Heart left ventricle (tissue), 16 donors: ENCODE measurements at regions not wholly inside any gene's neighbourhood (a gene's known extent, or its start where the extent isn't known, plus 50 kb on each side); places are given as distances from the start of the nearest gene placed in this dataset.

Experiments used
- ATAC-seq, 4 donors: fragments of 200-7000 bp; cut with Tn5 transposase; one replicate each; pipeline ENCODE4 v1.9.1; 2020 to 2022; ENCODE audit warnings: moderate library complexity in 4 of 4, mild to moderate bottlenecking in 3 of 4, moderate number of reproducible peaks in 1 of 4
- DNase-seq, 5 donors: peaks; one replicate each; pipeline ENCODE4 v3.0.0-alpha.2; 2020
- H3K27ac ChIP-seq, 12 donors: fragments of 200-600 bp; sonication (generic) in 4 of 12; one replicate each; pipeline versions ENCODE4 v1.5.0 to v1.8.0; 2016 to 2022; ENCODE audit warnings: mild to moderate bottlenecking in 2 of 12
- H3K27me3 ChIP-seq, 9 donors: fragments of 200-600 bp; sonication (generic) in 2 of 9; one replicate each; pipeline versions ENCODE4 v1.5.1 to v1.8.0; 2016 to 2022; ENCODE audit warnings: mild to moderate bottlenecking in 3 of 9
- H3K36me3 ChIP-seq, 9 donors: fragments of 200-600 bp; sonication (generic) in 2 of 9; one replicate each; pipeline versions ENCODE4 v1.5.0 to v1.8.0; 2018 to 2022; ENCODE audit warnings: mild to moderate bottlenecking in 2 of 9
- H3K4me1 ChIP-seq, 12 donors: fragments of 200-600 bp; sonication (generic) in 4 of 12; one replicate each; pipeline versions ENCODE4 v1.5.0 to v1.8.0; 2016 to 2022; ENCODE audit warnings: mild to moderate bottlenecking in 3 of 12
- H3K4me3 ChIP-seq, 12 donors: fragments of 200-600 bp; sonication (generic) in 4 of 12; one replicate each; pipeline versions ENCODE4 v1.5.0 to v1.8.0; 2017 to 2022; ENCODE audit warnings: mild to moderate bottlenecking in 9 of 12, moderate library complexity in 4 of 12
- H3K9me3 ChIP-seq, 12 donors: fragments of 200-600 bp; sonication (generic) in 4 of 12; one replicate each; pipeline versions ENCODE4 v1.5.0 to v1.8.0; 2016 to 2022; ENCODE audit warnings: mild to moderate bottlenecking in 1 of 12
- CTCF ChIP-seq, 12 donors: fragments of 200-600 bp; sonication (generic) in 4 of 12; IDR thresholded peaks; one replicate each; pipeline versions ENCODE4 v1.5.0 to v1.8.0; 2018 to 2022; ENCODE audit warnings: antibody characterized with exemption in 12 of 12, mild to moderate bottlenecking in 5 of 12
- POLR2A ChIP-seq, 2 donors: fragments of 450-650 bp; IDR thresholded peaks; one replicate each; pipeline ENCODE4 v1.6.1; 2017; ENCODE audit warnings: antibody characterized with exemption in 2 of 2, mild to moderate bottlenecking in 2 of 2, moderate library complexity in 2 of 2
- WGBS, 4 donors: extraction: QIAGEN DNeasy Blood & Tissue Kit in 2 of 4; methylation state at CpG; one replicate each; pipeline versions ENCODE4 v1.1.5 to v1.1.7; 2013 to 2018; 5-methylcytosine and 5-hydroxymethylcytosine counted together
- intact Hi-C, 10 donors: fragments of 100-400 bp; cut with DNase I; formaldehyde crosslinking; loops; one replicate each; pipeline versions ENCODE4 v1.11.1 to v1.14.2; 2022
- donor health status: ischemic (EF 13 %, LVEDD 7.1; RV severe dilation, severe dysfunction).
- donor health status: healthy with polysubstance abuse.
- donor health status: DM: no; HTN: yes; CAD: no.
- donor health status: DM: no; HTN: no; CAD: no.
- donor health status: ischemic (EF 25% LVEDD 6.9; RV normal size, moderate dysfunction).
- donor health status: ischemic (EF 25% LVEDD 5.7; RV mildly dilated, moderate dysfunction).
- donor health status: healthy.
- donor health status: DM: yes; HTN: yes; CAD: no.
- donor health status: ischemic (EF 35%, LVEDD 5.7; RV mildly dilated, moderate dysfunction).
- donor health status: nonischemic (EF 11% LVEDD 7.7; RV severe dilation, severe dysfunction).
- donor health status: DM: yes; HTN: yes; CAD: no.
- donor health status: PGD.
- donor health status: ischemic (EF 29% LVEDD 5.4; RV normal size, mild dysfunction).
- donor health status: nonischemic (EF 23%, LVEDD 6.1; RV moderate dilation, normal function).

GRCh38 chr5:87190041-87190440, 77.6 kb upstream of the RASA1 start:
- ATAC-seq (no peak), DNase-seq (no peak)
- Histone ChIP-seq H3K4me1 (peaks cover 0 to 6% (median 0%) of the 10 kb centered on the region in 12 donors), H3K9me3 (no peaks in the 10 kb centered on the region), H3K36me3 (no peaks in the 10 kb centered on the region), H3K4me3 (no peak overlapping the region), H3K27ac (no peak overlapping the region), H3K27me3 (no peaks in the 10 kb centered on the region)
- TF ChIP-seq CTCF (IDR thresholded peaks at IDR 0.05) (no peak), POLR2A (IDR thresholded peaks at IDR 0.05) (no peak)
- intact Hi-C loops, result no loop called here

GRCh38 chr5:87190687-87191086, 77.0 kb upstream of the RASA1 start:
- no peak for TF ChIP-seq POLR2A (IDR thresholded peaks at IDR 0.05)
- no peak for TF ChIP-seq CTCF (IDR thresholded peaks at IDR 0.05)
- H3K27me3 ChIP-seq, result no peaks in the 10 kb centered on the region
- DNase-seq (no peak), ATAC-seq (no peak)
- no peaks in the 10 kb centered on the region for H3K9me3 ChIP-seq
- H3K27ac ChIP-seq, result no peak overlapping the region
- H3K4me3 ChIP-seq, result no peak overlapping the region
- H3K36me3 ChIP-seq, result no peaks in the 10 kb centered on the region
- peaks cover 0 to 12% (median 0%) of the 10 kb centered on the region in 12 donors for H3K4me1 ChIP-seq
- intact Hi-C loops, result no loop called here

- intact Hi-C loops, result no loop called here
Observed at GRCh38 chr5:87191645-87192044, 76.0 kb upstream of the RASA1 start.

GRCh38 chr5:87195104-87195591, 72.5 kb upstream of the RASA1 start:
- peaks cover 0 to 16% (median 0%) of the 10 kb centered on the region in 12 donors for H3K4me1 ChIP-seq
- H3K27ac ChIP-seq, result peak overlapping the region in 3 of 12 donors; percentile 12 to 59 (median 38)
- TF ChIP-seq CTCF (IDR thresholded peaks at IDR 0.05) (no peak), POLR2A (IDR thresholded peaks at IDR 0.05) (no peak)
- no peaks in the 10 kb centered on the region for H3K27me3 ChIP-seq
- H3K4me3 ChIP-seq, result no peak overlapping the region
- ATAC-seq (no peak), DNase-seq (no peak)
- intact Hi-C loops, result no loop called here
- no peaks in the 10 kb centered on the region for H3K9me3 ChIP-seq
- 46 to 56% (median 51%) methylated on average over 4 of the region's 4 CpGs for WGBS, 4 donors
- no peaks in the 10 kb centered on the region for H3K36me3 ChIP-seq

More at GRCh38 chr5:87191645-87192044, 76.0 kb upstream of the RASA1 start:
- no peak for ATAC-seq
- H3K27ac ChIP-seq, result no peak overlapping the region
- DNase-seq, result no peak
- no peak for TF ChIP-seq CTCF (IDR thresholded peaks at IDR 0.05)
- TF ChIP-seq POLR2A (IDR thresholded peaks at IDR 0.05), result no peak
- no peaks in the 10 kb centered on the region for H3K9me3 ChIP-seq
- H3K27me3 ChIP-seq, result no peaks in the 10 kb centered on the region
- no peak overlapping the region for H3K4me3 ChIP-seq
- no peaks in the 10 kb centered on the region for H3K36me3 ChIP-seq
- H3K4me1 ChIP-seq, result peaks cover 0 to 16% (median 0%) of the 10 kb centered on the region in 12 donors
